ENCODE measurements at regions not wholly inside any gene's neighbourhood (a gene's known extent, or its start where the extent isn't known, plus 50 kb on each side); places are given as distances from the start of the nearest gene placed in this dataset.

GRCh38 chr6:137751768-137752560, 115.1 kb upstream of the TNFAIP3 start:
- DNase-seq (ENCODE audit: low spot score): no peak
- in situ Hi-C loops (cut with MboI; ENCODE audit: low sequenced_read_pairs, unreplicated experiment): no loop called here
- TF ChIP-seq CTCF (IDR thresholded peaks at IDR 0.05; ENCODE audit: borderline replicate concordance, control extremely low read depth, extremely low read depth, insufficient read depth, missing control alignments): no peak

GRCh38 chr6:137754366-137754765, 112.7 kb upstream of the TNFAIP3 start:
- in situ Hi-C loops (cut with MboI; ENCODE audit: low sequenced_read_pairs, unreplicated experiment): no loop called here
- TF ChIP-seq CTCF (IDR thresholded peaks at IDR 0.05; ENCODE audit: borderline replicate concordance, control extremely low read depth, extremely low read depth, insufficient read depth, missing control alignments): no peak
- no peak for DNase-seq (ENCODE audit: low spot score)

- in situ Hi-C loops (cut with MboI; ENCODE audit: low sequenced_read_pairs, unreplicated experiment): no loop called here
- no peak for TF ChIP-seq CTCF (IDR thresholded peaks at IDR 0.05; ENCODE audit: borderline replicate concordance, control extremely low read depth, extremely low read depth, insufficient read depth, missing control alignments)
- no peak for DNase-seq (ENCODE audit: low spot score)
These were observed 112.2 kb upstream of the TNFAIP3 start for GRCh38 chr6:137754866-137755265.

- no peak for DNase-seq (ENCODE audit: low spot score)
- in situ Hi-C loops (cut with MboI; ENCODE audit: low sequenced_read_pairs, unreplicated experiment): no loop called here
- TF ChIP-seq CTCF (IDR thresholded peaks at IDR 0.05; ENCODE audit: borderline replicate concordance, control extremely low read depth, extremely low read depth, insufficient read depth, missing control alignments): no peak
These were observed 111.8 kb upstream of the TNFAIP3 start for GRCh38 chr6:137755284-137755683.

GRCh38 chr6:137756788-137757187, 110.3 kb upstream of the TNFAIP3 start:
- DNase-seq (ENCODE audit: low spot score): no peak
- in situ Hi-C loops (cut with MboI; ENCODE audit: low sequenced_read_pairs, unreplicated experiment): no loop called here
- no peak for TF ChIP-seq CTCF (IDR thresholded peaks at IDR 0.05; ENCODE audit: borderline replicate concordance, control extremely low read depth, extremely low read depth, insufficient read depth, missing control alignments)

GRCh38 chr6:137758661-137759060, 108.4 kb upstream of the TNFAIP3 start:
- no peak for TF ChIP-seq CTCF (IDR thresholded peaks at IDR 0.05; ENCODE audit: borderline replicate concordance, control extremely low read depth, extremely low read depth, insufficient read depth, missing control alignments)
- no peak for DNase-seq (ENCODE audit: low spot score)
- in situ Hi-C loops (cut with MboI; ENCODE audit: low sequenced_read_pairs, unreplicated experiment): no loop called here

Measured in GM13976 (cell line).